GM12892 (cell line): ENCODE measurements at regions not wholly inside any gene's neighbourhood (a gene's known extent, or its start where the extent isn't known, plus 50 kb on each side); places are given as distances from the start of the nearest gene placed in this dataset.
"Not testable (repeated sequence)": the region's sequence is repeated elsewhere in the genome, so short reads cannot be mapped to it uniquely, and the experiment has no call there.

Source experiments
- DNase-seq: peaks from one replicate; pipeline ENCODE4 v3.0.0; 2011; ENCODE audit not compliant: insufficient read length
- FAIRE-seq: peaks from 2 replicates; lab custom pipeline; 2011; peaks lifted over from hg19 to GRCh38; lab: Jason Lieb, UNC
- POLR2A ChIP-seq: IDR thresholded peaks from 2 replicates; pipeline ENCODE4 v1.6.1; 2011; ENCODE audit warnings: low read depth, low read length, control low read depth
- POLR2AphosphoS5 ChIP-seq: IDR thresholded peaks from 2 replicates; pipeline ENCODE4 v1.6.1; 2011; ENCODE audit warnings: low read depth, low read length, control low read depth
- TAF1 ChIP-seq: IDR thresholded peaks from 2 replicates; pipeline ENCODE4 v1.6.1; 2011; ENCODE audit warnings: low read depth, mild to moderate bottlenecking, control low read depth, low read length, borderline replicate concordance

DNA sequence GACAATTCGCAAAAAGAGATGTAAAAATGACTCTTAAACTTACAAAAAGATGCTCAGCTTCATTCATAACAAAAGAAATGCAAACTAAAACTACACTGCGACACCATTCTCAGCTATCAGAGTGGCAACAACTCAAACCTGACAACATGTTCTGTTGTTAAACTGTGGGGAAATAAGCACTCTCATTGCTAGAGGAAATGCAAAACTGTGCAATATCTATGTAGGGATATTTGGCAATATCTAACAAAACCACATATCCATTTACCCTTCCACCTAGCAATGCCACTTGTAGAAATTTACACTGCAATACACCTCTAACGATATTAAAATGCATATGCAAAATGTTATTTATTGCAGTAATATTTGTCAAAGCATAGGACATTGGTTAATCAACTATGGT, 78.3 kb upstream of the EGFL6 start:
- DNase-seq (no peak), FAIRE-seq (peak; percentile 74)
- no peak for TF ChIP-seq TAF1
- TF ChIP-seq POLR2A, result no peak
- TF ChIP-seq POLR2AphosphoS5, result no peak

DNA sequence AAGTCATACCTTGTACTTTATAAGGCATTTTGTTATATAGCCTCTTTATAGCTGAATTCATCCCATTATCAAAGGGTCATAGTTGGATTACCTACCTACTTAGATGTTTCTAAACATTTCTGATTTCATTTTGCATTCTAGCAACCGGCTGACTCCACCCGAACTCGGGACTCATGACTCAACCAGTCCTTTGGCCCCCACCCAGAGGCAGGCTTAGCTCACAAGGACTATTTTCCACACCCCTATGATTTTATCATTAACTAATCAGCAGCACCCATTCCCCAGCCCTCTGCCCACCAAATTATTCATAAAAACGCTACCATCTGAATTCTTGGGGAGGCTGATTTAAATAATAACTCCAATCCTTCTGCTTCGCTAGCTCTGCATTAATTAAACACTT, 79.9 kb upstream of the EGFL6 start:
- TF ChIP-seq POLR2AphosphoS5, result no peak
- TF ChIP-seq TAF1, result no peak
- no peak for TF ChIP-seq POLR2A
- peak; percentile 24 for FAIRE-seq
- no peak for DNase-seq

DNA sequence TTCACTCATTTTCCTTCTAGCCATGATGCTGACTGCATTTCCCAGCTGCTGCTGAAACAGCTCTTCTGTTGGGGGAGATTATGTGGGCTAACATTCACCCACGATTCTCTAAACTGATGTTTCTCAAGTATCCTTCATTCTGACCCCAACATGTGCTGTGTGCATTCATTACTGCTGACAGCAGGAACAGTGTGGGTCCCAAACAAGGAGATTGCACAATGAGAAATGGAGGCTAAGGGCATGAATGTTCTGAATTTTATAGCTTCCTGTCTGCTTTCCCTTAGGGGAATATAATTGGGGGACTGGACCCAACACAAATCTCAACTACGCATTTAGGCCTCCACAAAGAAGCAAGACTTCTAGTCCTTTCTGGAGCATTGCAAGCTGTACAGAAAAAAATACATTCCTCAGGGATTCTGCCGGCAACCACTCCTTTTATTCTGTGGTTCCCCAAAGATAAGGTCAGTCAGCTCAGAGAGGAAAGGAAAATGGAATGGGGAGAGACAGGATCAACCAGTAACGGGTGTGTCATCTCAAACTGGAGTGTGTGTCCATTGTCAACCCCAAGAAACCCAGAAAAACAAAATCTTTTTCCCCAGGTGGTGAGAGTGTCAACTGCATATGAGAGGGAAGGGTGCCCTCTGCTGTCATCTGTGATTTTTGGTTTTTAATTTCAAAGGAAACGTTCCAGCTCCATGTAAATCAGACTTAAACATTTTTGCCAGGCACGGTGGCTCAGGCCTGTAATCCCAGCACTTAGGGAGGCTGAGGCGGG, 81.5 kb upstream of the EGFL6 start:
- peak; percentile 39; the same call in 1 of the 2 replicates for TF ChIP-seq POLR2A
- TF ChIP-seq POLR2AphosphoS5, result no peak
- DNase-seq (peak; percentile 15), FAIRE-seq (peak; percentile 93)

DNA sequence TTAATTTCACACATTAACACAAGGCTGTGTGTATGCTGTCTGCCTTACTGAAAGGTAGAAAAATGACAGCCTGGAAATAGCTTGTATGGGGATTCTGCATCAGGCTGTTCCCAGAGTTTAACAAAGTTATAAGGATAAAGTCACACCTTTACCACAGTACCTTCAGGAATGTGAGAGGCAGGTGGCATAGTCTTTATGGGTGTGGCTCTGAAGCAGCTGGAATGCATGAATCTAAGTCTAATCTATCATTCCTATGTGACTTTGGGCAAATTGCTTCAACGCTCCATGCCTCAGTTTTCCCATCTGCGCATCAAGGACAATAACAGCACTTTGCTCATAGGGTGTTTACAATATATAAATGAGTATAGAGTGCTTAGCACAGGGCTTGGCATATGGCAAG, 84.2 kb upstream of the EGFL6 start:
- TF ChIP-seq POLR2AphosphoS5 (no peak), POLR2A (no peak)
- DNase-seq (no peak), FAIRE-seq (peak; percentile 38)

DNA sequence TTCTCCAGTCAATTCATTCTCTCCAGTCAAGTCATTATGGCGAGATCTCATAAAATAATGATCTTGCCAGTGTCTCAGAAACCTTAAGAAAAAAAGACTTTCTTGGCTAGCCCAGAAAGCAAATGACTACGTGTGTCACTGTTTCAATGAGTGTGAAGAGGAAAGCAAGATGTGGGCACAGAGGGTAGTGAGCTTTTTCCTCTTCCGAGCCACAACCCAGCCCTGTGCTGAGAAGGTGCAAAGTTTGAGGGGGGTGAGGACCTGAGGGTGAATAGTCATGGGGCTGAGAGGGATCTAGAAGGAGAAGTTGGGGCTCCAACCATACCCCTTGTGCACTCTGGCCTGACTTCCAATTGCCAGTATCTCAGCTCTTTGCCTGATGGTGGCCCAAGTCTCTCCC, 85.6 kb upstream of the EGFL6 start:
- no peak for DNase-seq
- FAIRE-seq, result no peak
- no peak for TF ChIP-seq TAF1
- no peak for TF ChIP-seq POLR2A
- no peak for TF ChIP-seq POLR2AphosphoS5

DNA sequence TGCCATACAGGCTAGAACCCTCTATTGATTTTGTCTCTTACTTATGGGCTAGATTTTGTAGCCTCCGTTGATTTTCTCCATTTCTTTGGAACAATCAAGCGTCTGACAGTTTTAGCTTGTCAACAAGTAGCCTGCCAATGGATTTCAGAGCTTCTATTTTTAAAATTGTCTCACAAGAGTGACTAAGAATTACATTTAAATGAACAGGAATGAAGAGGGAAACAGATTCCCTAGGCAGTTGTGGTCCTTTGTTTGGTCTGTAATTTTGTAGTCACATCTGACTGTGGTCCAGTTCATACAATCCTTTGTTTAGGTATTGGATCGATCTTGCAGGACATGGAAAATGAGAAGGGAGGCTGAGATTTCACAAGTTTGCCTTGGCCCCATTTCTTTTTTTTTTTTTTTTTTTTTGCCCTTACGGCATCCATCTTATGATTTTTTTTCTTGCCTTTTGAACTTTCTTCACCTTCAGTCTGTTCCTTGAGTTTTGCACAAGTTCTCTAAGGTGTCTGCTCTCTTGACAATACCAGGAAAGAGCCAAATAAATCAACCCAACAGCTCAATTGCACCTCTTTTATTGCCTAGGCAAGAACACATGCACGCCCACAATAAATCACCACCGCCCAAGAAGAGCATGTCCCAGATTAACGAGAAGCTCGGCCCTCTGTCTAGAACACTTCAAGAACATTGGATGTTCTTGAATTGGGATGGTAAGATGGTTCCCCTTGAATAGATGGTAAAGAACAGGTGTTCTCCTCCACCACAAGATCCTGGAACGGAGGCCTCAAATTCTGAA, 86.5 kb upstream of the EGFL6 start:
- DNase-seq, result no peak
- TF ChIP-seq POLR2AphosphoS5 (no peak), POLR2A (no peak), TAF1 (no peak)
- FAIRE-seq, result no peak

DNA sequence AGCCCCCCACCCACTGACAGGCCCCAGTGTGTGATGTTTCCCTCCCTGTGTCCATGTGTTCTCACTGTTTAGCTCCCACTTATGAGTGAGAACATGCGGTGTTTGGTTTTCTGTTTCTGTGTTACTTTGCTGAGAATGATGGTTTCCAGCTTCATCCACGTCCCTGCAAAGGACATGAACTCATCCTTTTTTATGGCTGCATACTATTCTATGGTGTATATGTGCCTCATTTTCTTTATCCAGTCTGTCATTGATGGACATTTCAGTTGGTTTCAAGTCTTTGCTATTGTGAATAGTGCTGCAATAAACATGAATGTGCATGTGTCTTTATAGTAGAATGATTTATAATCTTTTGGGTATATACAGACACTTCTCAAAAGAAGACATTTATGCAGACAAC, 88.6 kb upstream of the EGFL6 start:
- not testable (repeated sequence) for FAIRE-seq, DNase-seq

DNA sequence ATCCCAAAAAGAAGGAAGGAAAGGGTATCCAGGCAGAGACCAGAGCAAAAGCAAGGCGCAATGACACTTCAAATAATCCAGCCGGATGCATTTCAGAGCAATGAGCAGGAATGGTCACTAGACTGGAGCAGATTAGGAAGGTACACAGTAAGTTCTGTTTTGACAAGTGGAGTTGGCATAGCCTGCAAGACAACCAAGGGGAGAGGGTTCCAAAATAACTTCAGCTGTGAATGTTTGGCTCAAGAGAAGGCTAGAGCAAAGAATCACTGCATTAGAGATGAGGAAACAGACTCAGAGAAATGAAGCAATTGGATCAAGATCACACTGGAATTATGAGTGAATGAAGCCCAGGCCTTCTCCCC, 90.0 kb upstream of the EGFL6 start:
- no peak for TF ChIP-seq POLR2AphosphoS5
- no peak for TF ChIP-seq TAF1
- no peak for TF ChIP-seq POLR2A
- FAIRE-seq, result no peak
- DNase-seq, result no peak

DNA sequence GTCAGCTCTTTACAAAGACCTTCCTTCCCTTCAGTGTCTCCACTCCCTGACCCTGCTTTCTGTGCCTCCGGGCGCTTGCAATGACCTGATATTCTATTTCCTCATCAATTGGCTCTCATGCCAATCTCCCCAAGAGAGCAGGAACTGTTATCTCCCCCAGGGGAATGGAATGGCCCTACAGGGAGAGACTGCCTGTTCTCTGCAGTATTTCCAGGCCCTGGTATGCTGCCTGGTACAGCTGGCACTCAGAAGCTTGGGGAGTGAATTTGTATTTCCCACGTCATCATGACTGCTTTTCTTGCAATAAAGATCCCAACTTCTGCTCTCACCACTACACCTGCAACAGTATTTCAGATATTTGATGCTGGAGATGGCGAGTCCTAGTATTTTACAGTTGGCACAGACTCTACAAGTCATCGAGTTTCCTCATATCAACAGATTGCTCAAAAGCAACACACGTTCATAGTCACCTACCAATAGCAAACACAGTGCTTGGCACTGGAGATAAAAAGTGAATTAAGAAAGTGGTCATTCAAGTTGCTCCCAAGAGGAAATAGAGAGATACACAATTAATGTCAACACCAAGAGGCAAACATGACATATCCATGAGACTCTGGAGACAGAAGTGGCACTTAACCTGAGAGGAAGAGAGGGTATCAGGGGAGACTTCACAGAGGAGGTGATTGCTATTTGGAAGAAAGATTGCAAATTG, 90.5 kb upstream of the EGFL6 start:
- no peak for FAIRE-seq
- TF ChIP-seq POLR2A (no peak), TAF1 (no peak), POLR2AphosphoS5 (no peak)

DNA sequence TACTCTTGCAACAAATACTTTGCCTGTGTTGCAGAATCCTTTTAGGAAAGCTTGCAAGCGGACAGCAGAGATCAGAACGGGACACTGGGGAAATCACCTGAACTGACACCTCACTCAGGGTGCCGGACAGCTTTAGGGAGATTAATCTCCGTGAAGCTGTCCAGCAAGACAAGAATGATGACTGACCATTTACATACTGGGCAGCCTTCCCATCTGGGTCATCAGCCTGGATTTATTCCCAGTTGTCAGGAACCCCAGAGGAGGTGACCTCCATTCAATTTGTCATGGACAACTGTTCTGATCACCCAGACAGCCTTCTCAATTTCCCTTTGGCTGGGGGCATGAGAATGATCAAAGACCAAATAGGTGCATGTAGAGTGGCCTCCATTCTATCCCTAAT, 93.0 kb upstream of the EGFL6 start:
- FAIRE-seq (peak; percentile 9), DNase-seq (no peak)
- TF ChIP-seq TAF1, result no peak

More for the DNA sequence above, 90.5 kb upstream of the EGFL6 start:
- DNase-seq, result no peak

DNA sequence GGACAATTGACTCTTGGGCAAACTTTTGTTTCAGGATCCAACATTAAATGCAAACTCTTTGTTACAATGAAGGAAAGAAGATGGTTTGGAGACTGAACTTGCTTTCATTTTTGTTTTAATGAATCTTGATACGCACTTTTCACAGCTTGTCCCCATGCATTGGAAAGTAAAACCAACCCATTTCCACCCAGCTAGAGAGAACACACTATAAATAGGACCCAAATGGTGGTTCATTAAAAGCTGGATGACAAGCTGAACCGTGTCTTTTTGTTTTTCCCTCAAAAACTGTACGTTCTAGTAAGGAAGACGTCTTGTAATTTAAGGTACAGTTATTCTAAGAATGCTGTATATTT, 95.3 kb upstream of the EGFL6 start:
- TF ChIP-seq TAF1 (no peak), POLR2AphosphoS5 (no peak), POLR2A (no peak)
- peak; percentile 99 for FAIRE-seq
- DNase-seq, result no peak
